ENCODE measurements at regions not wholly inside any gene's neighbourhood (a gene's known extent, or its start where the extent isn't known, plus 50 kb on each side); places are given as distances from the start of the nearest gene placed in this dataset.

GRCh38 chr20:53662595-53662994, 69.0 kb upstream of the ZNF217 start:
- no peak for TF ChIP-seq USF1 (IDR thresholded peaks at IDR 0.05)
- TF ChIP-seq ZBTB7A (IDR thresholded peaks at IDR 0.05; ENCODE audit: low read depth), result no peak
- no peak for TF ChIP-seq RAD21 (IDR thresholded peaks at IDR 0.05; ENCODE audit: low read depth)
- no peak for TF ChIP-seq TEAD4 (IDR thresholded peaks at IDR 0.05)
- TF ChIP-seq NFIC (IDR thresholded peaks at IDR 0.05), result no peak
- TF ChIP-seq TAF1 (IDR thresholded peaks at IDR 0.05; ENCODE audit: low read depth), result no peak
- no peak for TF ChIP-seq CEBPB (IDR thresholded peaks at IDR 0.05)
- TF ChIP-seq TCF12 (IDR thresholded peaks at IDR 0.05; ENCODE audit: low read depth), result no peak

DNA sequence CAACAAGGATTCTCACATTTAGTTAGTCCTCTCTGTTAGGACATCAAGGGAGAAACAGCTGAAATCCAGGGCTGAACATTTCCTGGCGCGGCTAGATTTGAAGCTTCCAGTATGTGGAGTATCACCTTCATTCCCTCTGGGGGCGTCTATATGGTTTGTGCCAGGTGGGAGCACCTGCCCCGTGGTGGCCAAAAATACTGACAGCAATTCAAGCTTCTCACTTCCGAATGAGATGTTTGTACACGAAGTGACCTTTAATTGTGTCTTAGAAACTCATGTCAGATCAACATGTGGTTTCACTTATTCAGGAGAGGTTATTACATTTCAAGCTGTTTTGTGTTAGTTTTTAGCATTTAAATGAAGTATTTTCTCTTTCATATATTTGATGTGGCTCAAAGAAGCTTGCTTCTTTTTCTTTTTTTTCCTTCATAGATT, 67.3 kb upstream of the ZNF217 start:
- TF ChIP-seq FOXM1 (IDR thresholded peaks at IDR 0.05; ENCODE audit: borderline replicate concordance, low read depth) (no peak), TCF12 (IDR thresholded peaks at IDR 0.05; ENCODE audit: low read depth) (no peak), EGR1 (IDR thresholded peaks at IDR 0.05) (no peak), RAD21 (IDR thresholded peaks at IDR 0.05; ENCODE audit: low read depth) (no peak), EP300 (IDR thresholded peaks at IDR 0.05; ENCODE audit: borderline replicate concordance) (no peak), TEAD4 (IDR thresholded peaks at IDR 0.05) (no peak), USF1 (IDR thresholded peaks at IDR 0.05) (no peak), YY1 (IDR thresholded peaks at IDR 0.05; ENCODE audit: low read depth) (no peak), TAF1 (IDR thresholded peaks at IDR 0.05; ENCODE audit: low read depth) (no peak), MAX (IDR thresholded peaks at IDR 0.05) (no peak)

DNA sequence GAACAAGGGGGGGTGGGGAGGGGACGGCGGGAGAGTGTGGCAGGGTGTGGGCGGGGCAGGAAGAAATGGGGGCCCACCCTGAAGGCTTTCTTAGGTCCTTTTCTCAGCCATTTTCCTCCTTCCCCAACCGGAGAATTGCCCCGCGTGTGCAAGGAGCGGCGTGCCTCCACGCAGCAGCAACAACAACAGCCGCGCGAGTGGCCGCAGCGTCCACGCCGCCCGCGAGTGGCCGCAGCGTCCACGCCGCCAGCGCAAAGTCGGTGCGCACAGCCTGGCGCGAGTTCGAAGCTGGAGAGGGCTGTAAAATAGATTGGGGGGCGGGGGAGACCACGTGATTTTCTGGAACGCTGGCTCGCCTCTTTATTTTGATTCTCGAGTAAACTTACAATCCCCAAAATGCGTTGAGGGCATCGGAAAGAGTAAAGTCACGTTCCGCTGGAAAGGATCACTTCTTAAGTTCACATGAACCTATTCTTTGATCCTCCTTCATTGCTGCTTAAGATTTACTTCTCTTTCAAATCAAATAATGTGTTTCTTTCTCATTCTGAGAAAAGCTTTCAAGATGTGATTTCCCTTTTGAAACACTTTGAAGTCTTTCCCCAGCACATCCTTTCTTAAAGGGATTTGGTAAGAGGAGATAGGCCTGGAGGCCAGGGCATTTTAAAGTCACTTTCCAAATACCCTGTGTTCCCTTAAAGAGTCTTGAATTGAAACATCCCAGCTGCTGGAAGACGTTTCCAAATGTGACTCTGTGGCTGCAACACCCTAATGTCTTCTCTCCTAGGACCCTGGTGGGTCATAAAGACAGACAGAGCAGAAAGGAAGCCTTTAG, 66.7 kb upstream of the ZNF217 start:
- TF ChIP-seq EGR1 (IDR thresholded peaks at IDR 0.05), result no peak
- TF ChIP-seq YY1 (IDR thresholded peaks at IDR 0.05; ENCODE audit: low read depth), result no peak
- no peak for TF ChIP-seq CEBPB (IDR thresholded peaks at IDR 0.05)
- no peak for TF ChIP-seq TAF1 (IDR thresholded peaks at IDR 0.05; ENCODE audit: low read depth)
- TF ChIP-seq MAX (IDR thresholded peaks at IDR 0.05), result no peak
- TF ChIP-seq REST (IDR thresholded peaks at IDR 0.05; ENCODE audit: low read depth), result no peak
- no peak for TF ChIP-seq EP300 (IDR thresholded peaks at IDR 0.05; ENCODE audit: borderline replicate concordance)
- TF ChIP-seq CREB1 (IDR thresholded peaks at IDR 0.05; ENCODE audit: low read depth), result no peak
- no peak for TF ChIP-seq NFIC (IDR thresholded peaks at IDR 0.05)
- TF ChIP-seq TCF12 (IDR thresholded peaks at IDR 0.05; ENCODE audit: low read depth), result no peak
- TF ChIP-seq FOXM1 (IDR thresholded peaks at IDR 0.05; ENCODE audit: borderline replicate concordance, low read depth), result no peak
- no peak for TF ChIP-seq RAD21 (IDR thresholded peaks at IDR 0.05; ENCODE audit: low read depth)

DNA sequence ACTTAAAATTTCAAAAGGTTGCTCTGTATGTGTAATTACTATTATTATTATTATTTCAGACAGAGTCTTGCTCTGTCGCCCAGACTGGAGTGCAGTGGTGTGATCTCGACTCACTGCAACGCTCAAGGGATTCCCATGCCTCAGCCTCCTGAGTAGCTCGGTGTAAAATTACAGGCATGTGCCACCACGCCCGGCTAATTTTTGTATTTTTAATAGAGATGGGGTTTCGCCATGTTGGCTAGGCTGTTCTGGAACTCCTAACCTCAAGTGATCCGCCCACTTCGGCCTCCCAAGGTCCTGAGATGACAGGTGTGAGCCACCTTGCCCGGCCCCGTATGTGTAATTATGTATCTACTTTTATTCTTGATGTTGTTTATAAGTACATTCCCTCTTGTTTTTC, 65.3 kb upstream of the ZNF217 start:
- TF ChIP-seq EGR1 (IDR thresholded peaks at IDR 0.05) (no peak), ZBTB7A (IDR thresholded peaks at IDR 0.05; ENCODE audit: low read depth) (no peak), YY1 (IDR thresholded peaks at IDR 0.05; ENCODE audit: low read depth) (no peak), FOXM1 (IDR thresholded peaks at IDR 0.05; ENCODE audit: borderline replicate concordance, low read depth) (no peak), CREB1 (IDR thresholded peaks at IDR 0.05; ENCODE audit: low read depth) (no peak), TCF12 (IDR thresholded peaks at IDR 0.05; ENCODE audit: low read depth) (no peak), MAX (IDR thresholded peaks at IDR 0.05) (no peak), TAF1 (IDR thresholded peaks at IDR 0.05; ENCODE audit: low read depth) (no peak), USF1 (IDR thresholded peaks at IDR 0.05) (no peak), TEAD4 (IDR thresholded peaks at IDR 0.05) (no peak), RAD21 (IDR thresholded peaks at IDR 0.05; ENCODE audit: low read depth) (no peak), CEBPB (IDR thresholded peaks at IDR 0.05) (no peak), NFIC (IDR thresholded peaks at IDR 0.05) (no peak), EP300 (IDR thresholded peaks at IDR 0.05; ENCODE audit: borderline replicate concordance) (no peak)

- TF ChIP-seq YY1 (IDR thresholded peaks at IDR 0.05; ENCODE audit: low read depth) (no peak), EP300 (IDR thresholded peaks at IDR 0.05; ENCODE audit: borderline replicate concordance) (no peak), CEBPB (IDR thresholded peaks at IDR 0.05) (no peak), CREB1 (IDR thresholded peaks at IDR 0.05; ENCODE audit: low read depth) (no peak), TEAD4 (IDR thresholded peaks at IDR 0.05) (no peak), ZBTB7A (IDR thresholded peaks at IDR 0.05; ENCODE audit: low read depth) (no peak), NFIC (IDR thresholded peaks at IDR 0.05) (no peak), FOXM1 (IDR thresholded peaks at IDR 0.05; ENCODE audit: borderline replicate concordance, low read depth) (no peak), TCF12 (IDR thresholded peaks at IDR 0.05; ENCODE audit: low read depth) (no peak), RAD21 (IDR thresholded peaks at IDR 0.05; ENCODE audit: low read depth) (no peak), EGR1 (IDR thresholded peaks at IDR 0.05) (no peak), USF1 (IDR thresholded peaks at IDR 0.05) (no peak), REST (IDR thresholded peaks at IDR 0.05; ENCODE audit: low read depth) (no peak), MAX (IDR thresholded peaks at IDR 0.05) (no peak), TAF1 (IDR thresholded peaks at IDR 0.05; ENCODE audit: low read depth) (no peak)
These were observed 64.7 kb upstream of the ZNF217 start for GRCh38 chr20:53658322-53658721.

Data from Ishikawa (cell line).